ENCODE measurements at regions not wholly inside any gene's neighbourhood (a gene's known extent, or its start where the extent isn't known, plus 50 kb on each side); places are given as distances from the start of the nearest gene placed in this dataset.

DNA sequence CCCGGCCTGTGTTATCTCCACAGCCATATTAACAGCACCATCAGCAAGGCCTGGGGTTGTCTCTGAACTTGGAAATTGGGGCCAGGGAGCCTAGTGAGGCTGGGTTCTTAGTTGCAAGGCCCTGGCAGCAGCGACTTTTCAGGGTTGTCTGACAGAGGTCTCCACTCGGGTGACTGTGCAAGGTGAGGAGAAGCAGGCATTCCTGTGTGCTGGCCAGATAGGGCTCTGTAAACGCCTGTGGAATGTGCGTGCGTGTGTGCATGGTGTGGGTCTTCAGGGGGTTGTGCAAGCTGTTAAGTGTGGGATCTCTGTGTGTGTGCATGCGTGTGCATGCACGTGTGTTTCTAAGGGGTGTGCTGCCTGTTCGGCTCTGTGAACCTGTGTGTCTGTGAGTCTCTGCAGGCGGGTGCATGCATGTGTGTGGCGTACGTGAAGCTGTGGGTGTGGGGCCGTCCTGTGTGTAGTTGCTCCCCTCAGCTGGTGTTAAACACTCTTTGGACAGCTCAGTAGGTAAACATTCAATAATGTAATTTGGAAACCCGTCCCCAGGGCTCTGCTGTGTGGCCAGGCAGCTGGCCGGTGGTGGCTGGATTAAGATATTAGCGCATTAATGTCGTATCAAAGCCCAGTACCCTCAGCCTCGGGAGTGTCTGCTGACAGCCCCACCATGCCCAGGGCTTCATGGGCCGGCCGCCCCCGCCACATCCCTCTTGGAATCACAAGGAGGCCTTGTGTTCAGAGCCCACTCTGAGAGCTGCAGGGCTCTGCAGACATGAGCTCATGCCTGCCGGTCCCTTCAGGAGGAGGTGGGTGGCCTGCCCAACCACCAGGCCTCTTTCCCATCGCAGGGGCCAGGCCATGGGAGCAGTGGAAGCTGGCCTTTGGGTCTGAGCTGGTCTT is 189.9 kb downstream of the FOXD2 start:
- DNase-seq, result no peak

- DNase-seq, result no peak
Measured at GRCh38 chr1:47629201-47629600, 191.4 kb downstream of the FOXD2 start.

- DNase-seq, result no peak
Measured at GRCh38 chr1:47630346-47630745, 192.5 kb downstream of the FOXD2 start.

DNA sequence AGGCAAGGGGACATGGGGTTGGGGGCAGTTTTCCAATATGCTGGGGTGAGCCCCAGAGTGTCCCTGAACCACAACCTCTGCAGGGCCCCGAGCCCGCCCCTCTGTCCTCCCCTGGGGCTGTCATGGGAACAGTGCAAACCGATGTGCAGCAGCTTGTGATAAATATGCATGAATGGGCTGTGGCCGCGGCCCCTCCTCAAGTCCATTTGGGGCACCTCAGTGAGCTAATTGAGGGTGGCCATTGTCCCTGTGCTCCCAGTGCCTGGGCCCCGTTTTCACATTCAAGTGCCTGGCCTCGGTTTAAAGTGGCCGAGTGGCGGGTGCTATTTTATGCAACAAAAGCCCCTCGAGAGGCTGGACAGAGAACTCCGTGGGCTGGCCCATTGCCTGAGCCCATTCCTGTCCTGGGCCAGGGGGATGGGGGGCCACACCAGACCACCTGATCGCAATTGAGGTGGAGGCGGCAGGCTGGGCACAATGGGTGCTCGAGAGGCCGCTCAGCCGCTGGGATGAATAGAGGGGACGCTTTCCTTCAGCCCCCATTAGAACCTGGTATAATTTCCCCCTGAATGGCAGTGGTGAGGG is 193.7 kb downstream of the FOXD2 start:
- DNase-seq, result no peak

GRCh38 chr1:47635111-47635510 is 197.3 kb downstream of the FOXD2 start:
- DNase-seq, result no peak

DNA sequence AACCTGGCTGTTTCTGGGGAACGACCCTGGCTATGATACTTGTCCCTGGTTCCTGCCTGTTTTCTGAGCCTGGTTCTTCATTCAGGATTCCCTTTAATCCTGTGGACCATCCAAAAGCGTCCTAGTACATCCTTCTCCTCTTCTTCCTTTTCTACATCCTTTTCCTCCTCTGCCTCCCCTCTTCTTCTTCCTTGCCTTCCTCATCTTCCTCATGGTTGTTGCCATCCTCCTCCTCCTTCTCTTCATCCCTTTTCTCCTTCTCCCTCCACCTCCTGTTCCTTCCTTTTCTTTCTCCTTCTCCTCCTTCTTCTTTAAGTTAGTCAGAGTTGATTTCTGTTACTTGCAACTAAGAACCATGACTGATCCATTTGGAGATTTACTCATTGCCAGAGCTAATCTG is 197.8 kb downstream of the FOXD2 start:
- no peak for DNase-seq

GRCh38 chr1:47637111-47637685 is 199.4 kb downstream of the FOXD2 start:
- DNase-seq, result no peak

DNA sequence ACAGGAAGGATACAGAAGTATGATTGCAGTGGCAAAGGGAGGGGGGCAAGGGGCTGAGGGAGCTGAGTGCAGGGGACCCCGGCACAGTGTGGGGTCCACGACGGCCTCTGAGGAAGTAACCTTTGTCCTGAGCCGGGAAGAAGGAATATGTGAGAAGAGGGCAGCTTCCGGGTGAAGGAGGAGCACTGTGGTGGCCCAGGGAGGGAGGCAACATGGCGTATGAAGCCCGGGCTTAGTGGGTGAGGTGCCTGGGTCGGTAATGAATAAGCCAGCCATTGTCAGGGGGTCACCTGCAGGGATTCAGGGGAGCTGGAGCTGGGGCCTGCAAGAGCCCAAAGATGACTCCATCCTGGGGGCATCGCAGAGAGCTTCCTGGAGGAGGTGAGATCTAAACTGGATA is 200.4 kb downstream of the FOXD2 start:
- DNase-seq, result no peak

DNA sequence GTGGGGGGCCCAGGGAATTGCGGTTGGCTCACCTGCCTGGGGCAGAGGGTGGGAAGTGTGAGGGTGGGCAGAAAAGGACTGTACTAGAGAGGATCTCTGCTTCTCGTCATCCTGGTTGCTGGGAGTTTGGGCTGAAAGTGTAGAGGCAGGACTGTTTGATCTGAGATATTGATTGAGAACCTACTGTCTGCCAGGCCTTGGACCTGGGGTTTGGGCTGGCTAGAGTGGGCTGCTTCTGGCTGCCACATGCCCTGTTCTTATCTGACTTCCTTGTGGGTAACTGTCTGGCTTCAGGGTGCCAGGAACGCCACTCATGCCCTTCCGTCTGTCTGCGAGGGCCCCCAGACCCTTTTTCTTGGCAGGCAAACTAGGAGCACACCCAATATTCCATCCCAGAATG is 200.9 kb downstream of the FOXD2 start:
- DNase-seq, result no peak

GRCh38 chr1:47643306-47644211 is 205.7 kb downstream of the FOXD2 start:
- DNase-seq, result peak in 1 of 56 donors; percentile 12

- no peak for DNase-seq
Measured at GRCh38 chr1:47644212-47644573, 206.3 kb downstream of the FOXD2 start.

- DNase-seq, result no peak
Measured at GRCh38 chr1:47645151-47645550, 207.3 kb downstream of the FOXD2 start.

DNA sequence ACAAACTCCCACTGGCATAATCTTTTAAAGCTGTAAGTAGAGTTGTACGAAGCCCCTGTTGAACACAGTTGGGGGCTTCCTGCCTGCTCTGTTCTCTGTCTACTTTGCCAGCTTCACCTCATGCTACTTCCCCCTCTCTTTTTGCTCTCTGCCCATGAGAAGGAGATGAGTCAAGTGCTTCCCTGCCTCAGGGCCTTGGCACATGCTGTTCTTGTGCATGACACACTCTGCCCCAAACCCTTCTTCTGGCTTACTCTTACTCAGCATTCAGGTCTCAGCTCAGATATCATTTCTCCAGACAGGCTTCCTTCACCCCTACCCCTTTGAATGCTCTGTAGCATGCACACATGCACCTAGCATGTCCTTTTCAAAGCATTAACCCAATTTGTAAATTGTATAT is 208.8 kb downstream of the FOXD2 start:
- DNase-seq, result no peak

DNA sequence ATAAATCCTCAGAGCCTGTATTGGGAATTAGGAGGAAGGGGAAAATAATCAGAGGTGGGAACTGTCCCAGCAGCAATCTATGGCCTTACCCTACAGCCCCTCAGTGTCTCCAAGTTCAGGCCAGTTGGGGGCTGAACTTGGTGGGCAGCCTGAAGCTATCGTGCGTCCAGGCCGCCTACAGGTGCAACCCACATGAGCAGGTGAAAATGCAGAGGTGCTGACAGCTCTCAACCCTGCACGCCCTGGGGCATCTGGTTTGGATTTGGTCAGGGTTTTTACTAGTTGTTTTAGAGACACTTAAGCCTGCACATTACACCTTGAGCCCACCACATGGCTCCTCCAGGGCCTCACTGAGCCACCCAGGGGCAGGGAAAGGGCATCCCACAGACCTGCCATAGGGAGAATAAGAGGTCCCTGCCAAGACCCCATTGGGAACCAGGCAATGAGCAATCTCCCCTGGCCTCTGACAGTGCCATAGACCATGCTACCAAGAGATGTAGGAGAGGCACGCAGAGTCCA is 209.5 kb downstream of the FOXD2 start:
- no peak for DNase-seq

GRCh38 chr1:47650205-47650604 is 212.4 kb downstream of the FOXD2 start:
- peak in 8 of 56 donors; percentile 4 to 41 (median 12) for DNase-seq

GRCh38 chr1:47650611-47651010 is 212.8 kb downstream of the FOXD2 start:
- DNase-seq, result no peak

DNA sequence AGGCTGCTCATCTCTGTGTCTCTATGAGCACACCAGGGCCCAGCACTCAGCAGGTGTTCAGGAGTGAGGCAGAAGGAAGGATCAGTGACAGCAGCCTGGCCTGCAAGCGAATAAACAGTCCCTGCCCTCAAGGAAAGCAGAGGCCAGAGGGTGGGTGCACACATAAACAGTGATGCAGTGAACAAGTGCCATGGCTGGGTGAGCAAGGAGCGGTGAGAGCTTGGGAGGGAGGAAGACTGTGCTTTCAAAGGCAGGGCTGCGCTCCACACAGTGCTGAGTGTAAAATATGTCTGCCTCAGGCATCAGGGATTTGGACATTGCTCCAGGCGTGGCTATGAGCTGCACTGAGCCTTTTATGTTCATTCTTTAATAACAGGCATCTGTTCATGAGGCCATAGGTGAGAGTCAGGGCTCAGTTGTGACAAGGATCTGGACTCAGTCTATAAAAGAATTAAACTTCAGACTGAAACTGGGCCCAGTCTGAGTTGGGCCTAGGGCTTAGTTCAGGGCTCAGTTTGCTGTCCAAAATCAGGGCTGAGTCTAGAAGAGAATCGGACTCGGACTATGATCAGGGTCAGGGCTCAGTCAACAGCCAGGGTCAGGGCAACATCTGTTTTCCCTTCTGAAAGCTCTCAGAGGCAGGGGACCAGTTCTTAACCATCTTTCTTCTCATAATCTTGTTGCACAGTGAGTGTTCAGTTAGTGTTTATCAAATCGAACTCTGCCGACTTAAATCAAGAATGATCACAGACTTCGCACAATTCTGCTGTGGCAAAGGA is 213.7 kb downstream of the FOXD2 start:
- no peak for DNase-seq

DNA sequence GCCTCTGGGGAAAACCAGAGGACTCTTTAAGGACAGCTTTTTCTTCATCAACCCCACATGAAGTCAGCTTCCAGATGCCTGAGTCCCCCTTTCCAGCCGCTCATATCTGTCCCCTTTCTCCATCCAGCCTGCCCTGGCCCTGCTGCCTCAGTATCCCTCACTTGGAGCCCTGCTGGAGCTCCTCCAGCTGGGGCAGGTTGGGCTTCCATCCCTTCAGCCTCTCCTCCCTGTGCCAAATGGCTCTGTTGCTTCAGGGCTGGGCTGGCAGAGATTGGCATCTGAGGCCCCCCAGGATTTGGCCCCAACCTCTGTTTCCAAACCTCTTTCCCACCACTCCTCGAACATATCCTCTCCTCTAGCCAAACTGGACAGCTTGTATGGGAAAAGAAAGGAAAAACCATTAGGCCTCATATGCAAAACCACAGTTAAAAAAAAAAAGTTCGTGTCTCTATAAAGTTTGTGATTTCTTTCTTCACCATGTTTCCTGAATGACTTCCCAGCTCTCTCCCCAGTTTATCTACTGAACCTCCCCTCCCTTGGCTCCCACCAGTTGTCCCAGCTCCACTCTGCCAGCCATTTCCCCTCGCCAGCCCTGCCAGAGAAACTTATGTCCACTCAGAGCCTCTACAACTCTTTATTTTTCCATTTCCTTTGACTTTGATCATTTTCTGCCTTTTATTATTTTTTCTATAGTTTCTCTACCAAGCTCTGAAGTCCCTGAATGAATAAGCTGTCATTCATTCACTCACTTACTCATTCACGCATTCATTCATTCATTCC is 217.9 kb downstream of the FOXD2 start:
- DNase-seq, result no peak

Measured in amygdala (tissue), 56 donors.